ENCODE measurements at regions not wholly inside any gene's neighbourhood (a gene's known extent, or its start where the extent isn't known, plus 50 kb on each side); places are given as distances from the start of the nearest gene placed in this dataset.

DNA sequence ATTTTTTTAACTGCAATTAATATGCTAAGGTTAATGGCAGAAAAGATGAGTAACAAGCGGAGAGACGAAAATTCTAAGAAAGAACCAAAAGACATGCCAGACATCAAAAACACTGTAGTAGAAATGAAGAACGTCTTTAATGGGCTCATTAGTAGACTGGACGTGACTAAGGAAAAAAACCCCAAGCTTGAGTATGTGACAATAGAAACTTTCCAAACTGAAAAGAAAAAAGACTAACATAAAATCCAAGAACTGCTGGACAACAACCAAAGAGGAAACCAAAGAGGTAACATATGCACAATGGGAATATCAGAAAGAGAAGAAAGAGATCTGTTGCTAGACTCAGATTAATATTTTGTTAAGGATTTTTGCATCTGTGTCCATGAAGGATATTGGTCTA lies 94.6 kb upstream of the SETMAR start:
- TF ChIP-seq, protein P1, sequence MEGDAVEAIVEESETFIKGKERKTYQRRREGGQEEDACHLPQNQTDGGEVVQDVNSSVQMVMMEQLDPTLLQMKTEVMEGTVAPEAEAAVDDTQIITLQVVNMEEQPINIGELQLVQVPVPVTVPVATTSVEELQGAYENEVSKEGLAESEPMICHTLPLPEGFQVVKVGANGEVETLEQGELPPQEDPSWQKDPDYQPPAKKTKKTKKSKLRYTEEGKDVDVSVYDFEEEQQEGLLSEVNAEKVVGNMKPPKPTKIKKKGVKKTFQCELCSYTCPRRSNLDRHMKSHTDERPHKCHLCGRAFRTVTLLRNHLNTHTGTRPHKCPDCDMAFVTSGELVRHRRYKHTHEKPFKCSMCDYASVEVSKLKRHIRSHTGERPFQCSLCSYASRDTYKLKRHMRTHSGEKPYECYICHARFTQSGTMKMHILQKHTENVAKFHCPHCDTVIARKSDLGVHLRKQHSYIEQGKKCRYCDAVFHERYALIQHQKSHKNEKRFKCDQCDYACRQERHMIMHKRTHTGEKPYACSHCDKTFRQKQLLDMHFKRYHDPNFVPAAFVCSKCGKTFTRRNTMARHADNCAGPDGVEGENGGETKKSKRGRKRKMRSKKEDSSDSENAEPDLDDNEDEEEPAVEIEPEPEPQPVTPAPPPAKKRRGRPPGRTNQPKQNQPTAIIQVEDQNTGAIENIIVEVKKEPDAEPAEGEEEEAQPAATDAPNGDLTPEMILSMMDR (IDR thresholded peaks at IDR 0.05; ENCODE audit: poor library complexity, severe bottlenecking) = no peak
- TF ChIP-seq RAD21 (conservative IDR thresholded peaks at IDR 0.05) (no peak), EZH2 (IDR thresholded peaks at IDR 0.05; ENCODE audit: borderline replicate concordance, insufficient read depth, low read length, poor library complexity, severe bottlenecking) (no peak), POLR2AphosphoS5 (IDR thresholded peaks at IDR 0.05) (no peak)

Data from neural cell (in vitro differentiated cells).